GM12878 (cell line): ENCODE measurements at regions not wholly inside any gene's neighbourhood (a gene's known extent, or its start where the extent isn't known, plus 50 kb on each side); places are given as distances from the start of the nearest gene placed in this dataset.

Source experiments
- ATAC-seq: fragments of 200-7000 bp; cut with Tn5 transposase; 3 replicates; pipeline ENCODE4 v1.9.1; 2020; ENCODE audit warnings: mild to moderate bottlenecking, moderate library complexity
- BruUV-seq: library from RNA; stranded (reverse); fragments of 400-500 nt; replicated peaks from 2 replicates; lab custom pipeline; 2021; lab: Mats Ljungman, UMichigan
- CTCF ChIA-PET: fragments of 300-600 bp; sonication (Branson Sonifier 250); formaldehyde crosslinking; extraction: SDS; loops from one replicate; lab custom pipeline; 2021; ENCODE audit warnings: inconsistent platforms; lab: Yijun Ruan, JAX
- POLR2A ChIA-PET: fragments of 350-600 bp; formaldehyde crosslinking; extraction: SDS; loops from one replicate; lab custom pipeline; 2021; ENCODE audit warnings: inconsistent platforms; lab: Charles Lee
- RAD21 ChIA-PET: fragments of 300-600 bp; sonication (Branson Sonifier 250); formaldehyde crosslinking; loops from one replicate; lab custom pipeline; 2023; ENCODE audit warnings: antibody characterized with exemption; ENCODE audit not compliant: unreplicated experiment; lab: Charles Lee
- SMC1A ChIA-PET: fragments of 300-600 bp; sonication (Branson Sonifier 250); formaldehyde crosslinking; loops from one replicate; lab custom pipeline; 2023; ENCODE audit not compliant: unreplicated experiment, uncharacterized antibody; lab: Charles Lee
- DNase-seq: peaks from one replicate; pipeline ENCODE4 v3.0.0-alpha.2; 2011; ENCODE audit warnings: low read depth, low spot score
- FAIRE-seq: peaks from 3 replicates; lab custom pipeline; 2011; peaks lifted over from hg19 to GRCh38; lab: Jason Lieb, UNC
- H2AFZ ChIP-seq: 2 replicates; pipeline ENCODE4 v1.6.0; 2011; ENCODE audit warnings: low read depth, low read length, control low read depth; ENCODE audit not compliant: control insufficient read depth
- H3K27ac ChIP-seq: 2 replicates; pipeline ENCODE4 v1.5.1; 2011; ENCODE audit warnings: control low read depth; ENCODE audit not compliant: control insufficient read depth, insufficient read depth
- H3K27me3 ChIP-seq, 2 experiments: replicated peaks in 1 of 2; 2 replicates each; pipeline versions ENCODE4 v1.6.0 to v1.6.1; 2011; ENCODE audit warnings: low read length in 1 of 2; ENCODE audit not compliant: control insufficient read depth in 2 of 2, insufficient read depth in 2 of 2
- H3K36me3 ChIP-seq, 2 experiments: 2 replicates each; pipeline ENCODE4 v1.5.1; 2011; ENCODE audit warnings: low read length in 1 of 2; ENCODE audit not compliant: control insufficient read depth in 2 of 2, insufficient read depth in 2 of 2
- H3K4me1 ChIP-seq: 2 replicates; pipeline ENCODE4 v1.6.1; 2011; ENCODE audit warnings: mild to moderate bottlenecking, low read length, moderate library complexity, mixed read lengths; ENCODE audit not compliant: control insufficient read depth, insufficient read depth
- H3K4me2 ChIP-seq: 2 replicates; pipeline ENCODE4 v1.6.0; 2011; ENCODE audit warnings: control low read depth; ENCODE audit not compliant: control insufficient read depth, insufficient read depth
- H3K4me3 ChIP-seq: fragments of 200-600 bp; sonication (generic); 2 replicates; pipeline ENCODE4 v1.5.1; 2016
- H3K79me2 ChIP-seq: 2 replicates; pipeline ENCODE4 v1.6.0; 2011; ENCODE audit warnings: low read length; ENCODE audit not compliant: control insufficient read depth, insufficient read depth
- H3K9ac ChIP-seq: 2 replicates; pipeline ENCODE4 v1.8.0; 2011; ENCODE audit warnings: low read length, control low read depth, mixed read lengths; ENCODE audit not compliant: control insufficient read depth, insufficient read depth
- H3K9me3 ChIP-seq: replicated peaks from 3 replicates; pipeline ENCODE4 v1.5.1; 2011; ENCODE audit warnings: mild to moderate bottlenecking, low read length; ENCODE audit not compliant: control insufficient read depth, insufficient read depth
- H4K20me1 ChIP-seq: 2 replicates; pipeline ENCODE4 v1.6.0; 2011; ENCODE audit not compliant: control insufficient read depth, insufficient read depth
- ATF3 ChIP-seq: IDR thresholded peaks from 2 replicates; pipeline ENCODE4 v1.6.1; 2011; ENCODE audit warnings: low read depth, mild to moderate bottlenecking, low read length, moderate library complexity, borderline replicate concordance; ENCODE audit errors: extremely low read depth
- CEBPB ChIP-seq, 2 experiments: fragments of 150-350 bp in 1 of 2; IDR thresholded peaks; 2 replicates each; pipeline ENCODE4 v1.6.1; 2012 to 2014; ENCODE audit warnings: low read depth in 2 of 2, low read length in 2 of 2, borderline replicate concordance in 1 of 2, inconsistent platforms in 1 of 2
- E2F4 ChIP-seq: IDR thresholded peaks from 2 replicates; pipeline ENCODE4 v1.6.1; 2012; ENCODE audit warnings: low read depth, low read length, improper control_type of control experiment
- EED ChIP-seq: sonication (generic); IDR thresholded peaks from 2 replicates; pipeline ENCODE4 v1.6.1; 2016; ENCODE audit warnings: antibody characterized with exemption, low read depth
- IKZF1 ChIP-seq: fragments of 450-650 bp; conservative IDR thresholded peaks from 2 replicates; pipeline ENCODE4 v1.6.1; 2017; ENCODE audit warnings: antibody characterized with exemption, mild to moderate bottlenecking
- IKZF2 ChIP-seq, 2 experiments: fragments of 450-650 bp; IDR thresholded peaks; 2 replicates each; pipeline ENCODE4 v1.6.1; 2017; ENCODE audit warnings: mild to moderate bottlenecking in 2 of 2, moderate library complexity in 2 of 2
- NFIC ChIP-seq: IDR thresholded peaks from 2 replicates; pipeline ENCODE4 v1.6.1; 2012; ENCODE audit warnings: low read depth, mild to moderate bottlenecking, inconsistent platforms, low read length, moderate library complexity
- NR2C2 ChIP-seq: IDR thresholded peaks from 2 replicates; pipeline ENCODE4 v1.6.1; 2011; ENCODE audit warnings: borderline replicate concordance, low read depth; ENCODE audit not compliant: control insufficient read depth, insufficient read length
- TCF7 ChIP-seq: IDR thresholded peaks from 2 replicates; pipeline ENCODE4 v1.6.1; 2014; ENCODE audit warnings: antibody characterized with exemption, borderline replicate concordance
- WGBS: methylation state at CpG from one replicate; pipeline ENCODE4 v1.1.6; 2016; ENCODE audit warnings: low lambda C conversion rate; ENCODE audit not compliant: insufficient replicate concordance, insufficient coverage; ENCODE audit errors: missing lambda C conversion rate; 5-methylcytosine and 5-hydroxymethylcytosine counted together
- in situ Hi-C: fragments of 300-500 bp; cut with MboI; formaldehyde crosslinking; loops from 9 replicates; pipeline ENCODE4 v1.14.3; 2018; ENCODE audit warnings: mixed read lengths
- intact Hi-C: fragments of 100-400 bp; cut with micrococcal nuclease; formaldehyde crosslinking; loops from one replicate; pipeline ENCODE4 v1.14.2; 2022; ENCODE audit not compliant: unreplicated experiment
- TF ChIP-seq, protein P1 (sequence below): IDR thresholded peaks from 2 replicates; pipeline ENCODE4 v1.6.1; 2012; ENCODE audit warnings: mild to moderate bottlenecking, low read depth, low read length
- TF ChIP-seq, protein P2 (sequence below): IDR thresholded peaks from 2 replicates; pipeline ENCODE4 v1.6.1; 2011; ENCODE audit warnings: borderline replicate concordance, low read depth, mild to moderate bottlenecking, moderate library complexity, low read length; ENCODE audit not compliant: insufficient read depth, poor library complexity, severe bottlenecking
- TF ChIP-seq, protein P3 (sequence below): fragments of 450-650 bp; IDR thresholded peaks from 2 replicates; pipeline ENCODE4 v1.6.1; 2016; ENCODE audit warnings: mild to moderate bottlenecking

- ChIA-PET CTCF (no interaction called here), SMC1A (no interaction called here), RAD21 (no interaction called here), POLR2A (no interaction called here)
- no TSS peak for BruUV-seq
- Histone ChIP-seq H3K4me1 (no peaks in the 10 kb centered on the region), H3K27me3 (no peaks in the 10 kb centered on the region), H3K4me2 (no peak overlapping the region), H3K4me3 (no peak overlapping the region), H2AFZ (no peak overlapping the region), H4K20me1 (no peaks in the 10 kb centered on the region), H3K79me2 (no peaks in the 10 kb centered on the region), H3K9ac (no peak overlapping the region), H3K36me3 (no peaks in the 10 kb centered on the region), H3K27ac (no peak overlapping the region), H3K9me3 (no peaks in the 10 kb centered on the region)
- TF ChIP-seq EED (no peak), ATF3 (no peak), IKZF1 (no peak), CEBPB (IDR thresholded peaks at IDR 0.05; ENCODE audit: borderline replicate concordance in 1 of 2, low read depth in 2 of 2, low read length in 2 of 2) (no peak), NR2C2 (no peak), IKZF2 (IDR thresholded peaks at IDR 0.05) (no peak), E2F4 (no peak), TCF7 (no peak), NFIC (no peak)
- TF ChIP-seq, protein P1, sequence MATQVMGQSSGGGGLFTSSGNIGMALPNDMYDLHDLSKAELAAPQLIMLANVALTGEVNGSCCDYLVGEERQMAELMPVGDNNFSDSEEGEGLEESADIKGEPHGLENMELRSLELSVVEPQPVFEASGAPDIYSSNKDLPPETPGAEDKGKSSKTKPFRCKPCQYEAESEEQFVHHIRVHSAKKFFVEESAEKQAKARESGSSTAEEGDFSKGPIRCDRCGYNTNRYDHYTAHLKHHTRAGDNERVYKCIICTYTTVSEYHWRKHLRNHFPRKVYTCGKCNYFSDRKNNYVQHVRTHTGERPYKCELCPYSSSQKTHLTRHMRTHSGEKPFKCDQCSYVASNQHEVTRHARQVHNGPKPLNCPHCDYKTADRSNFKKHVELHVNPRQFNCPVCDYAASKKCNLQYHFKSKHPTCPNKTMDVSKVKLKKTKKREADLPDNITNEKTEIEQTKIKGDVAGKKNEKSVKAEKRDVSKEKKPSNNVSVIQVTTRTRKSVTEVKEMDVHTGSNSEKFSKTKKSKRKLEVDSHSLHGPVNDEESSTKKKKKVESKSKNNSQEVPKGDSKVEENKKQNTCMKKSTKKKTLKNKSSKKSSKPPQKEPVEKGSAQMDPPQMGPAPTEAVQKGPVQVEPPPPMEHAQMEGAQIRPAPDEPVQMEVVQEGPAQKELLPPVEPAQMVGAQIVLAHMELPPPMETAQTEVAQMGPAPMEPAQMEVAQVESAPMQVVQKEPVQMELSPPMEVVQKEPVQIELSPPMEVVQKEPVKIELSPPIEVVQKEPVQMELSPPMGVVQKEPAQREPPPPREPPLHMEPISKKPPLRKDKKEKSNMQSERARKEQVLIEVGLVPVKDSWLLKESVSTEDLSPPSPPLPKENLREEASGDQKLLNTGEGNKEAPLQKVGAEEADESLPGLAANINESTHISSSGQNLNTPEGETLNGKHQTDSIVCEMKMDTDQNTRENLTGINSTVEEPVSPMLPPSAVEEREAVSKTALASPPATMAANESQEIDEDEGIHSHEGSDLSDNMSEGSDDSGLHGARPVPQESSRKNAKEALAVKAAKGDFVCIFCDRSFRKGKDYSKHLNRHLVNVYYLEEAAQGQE = no peak
- TF ChIP-seq, protein P2, sequence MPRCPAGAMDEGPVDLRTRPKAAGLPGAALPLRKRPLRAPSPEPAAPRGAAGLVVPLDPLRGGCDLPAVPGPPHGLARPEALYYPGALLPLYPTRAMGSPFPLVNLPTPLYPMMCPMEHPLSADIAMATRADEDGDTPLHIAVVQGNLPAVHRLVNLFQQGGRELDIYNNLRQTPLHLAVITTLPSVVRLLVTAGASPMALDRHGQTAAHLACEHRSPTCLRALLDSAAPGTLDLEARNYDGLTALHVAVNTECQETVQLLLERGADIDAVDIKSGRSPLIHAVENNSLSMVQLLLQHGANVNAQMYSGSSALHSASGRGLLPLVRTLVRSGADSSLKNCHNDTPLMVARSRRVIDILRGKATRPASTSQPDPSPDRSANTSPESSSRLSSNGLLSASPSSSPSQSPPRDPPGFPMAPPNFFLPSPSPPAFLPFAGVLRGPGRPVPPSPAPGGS = no peak
- TF ChIP-seq, protein P3, sequence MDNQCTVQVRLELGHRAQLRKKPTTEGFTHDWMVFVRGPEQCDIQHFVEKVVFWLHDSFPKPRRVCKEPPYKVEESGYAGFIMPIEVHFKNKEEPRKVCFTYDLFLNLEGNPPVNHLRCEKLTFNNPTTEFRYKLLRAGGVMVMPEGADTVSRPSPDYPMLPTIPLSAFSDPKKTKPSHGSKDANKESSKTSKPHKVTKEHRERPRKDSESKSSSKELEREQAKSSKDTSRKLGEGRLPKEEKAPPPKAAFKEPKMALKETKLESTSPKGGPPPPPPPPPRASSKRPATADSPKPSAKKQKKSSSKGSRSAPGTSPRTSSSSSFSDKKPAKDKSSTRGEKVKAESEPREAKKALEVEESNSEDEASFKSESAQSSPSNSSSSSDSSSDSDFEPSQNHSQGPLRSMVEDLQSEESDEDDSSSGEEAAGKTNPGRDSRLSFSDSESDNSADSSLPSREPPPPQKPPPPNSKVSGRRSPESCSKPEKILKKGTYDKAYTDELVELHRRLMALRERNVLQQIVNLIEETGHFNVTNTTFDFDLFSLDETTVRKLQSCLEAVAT = no peak
- 31% methylated on average over 2 of the region's 2 CpGs for WGBS
- in situ Hi-C loops (no loop called here), intact Hi-C loops (no loop called here)
- FAIRE-seq (no peak), ATAC-seq (no peak), DNase-seq (no peak)
Measured at GRCh38 chr20:7708112-7708511, 232.1 kb downstream of the HAO1 start.
